ENCODE measurements at regions not wholly inside any gene's neighbourhood (a gene's known extent, or its start where the extent isn't known, plus 50 kb on each side); places are given as distances from the start of the nearest gene placed in this dataset.
"Not testable (repeated sequence)": the region's sequence is repeated elsewhere in the genome, so short reads cannot be mapped to it uniquely, and the experiment has no call there.

- no peak overlapping the region for H3K4me3 ChIP-seq (ENCODE audit: low read length)
- H3K9ac ChIP-seq (ENCODE audit: low read length): no peak overlapping the region
- H3K27me3 ChIP-seq (ENCODE audit: control insufficient read depth, insufficient read depth, low read length): peaks cover 15% of the 10 kb centered on the region
- peaks cover 12% of the 10 kb centered on the region for H3K4me1 ChIP-seq (ENCODE audit: control insufficient read depth, insufficient read depth, low read length)
- H3K9me3 ChIP-seq (ENCODE audit: control insufficient read depth, low read length): no peaks in the 10 kb centered on the region
- no peaks in the 10 kb centered on the region for H3K36me3 ChIP-seq (ENCODE audit: control insufficient read depth, insufficient read depth, low read length)
Observed at GRCh38 chr15:96049323-96049722, 281.2 kb upstream of the NR2F2 start.

- Histone ChIP-seq H3K4me1 (ENCODE audit: control insufficient read depth, insufficient read depth, low read length) (peaks cover 12% of the 10 kb centered on the region), H3K9me3 (ENCODE audit: control insufficient read depth, low read length) (no peaks in the 10 kb centered on the region), H3K27me3 (ENCODE audit: control insufficient read depth, insufficient read depth, low read length) (peaks cover 15% of the 10 kb centered on the region), H3K36me3 (ENCODE audit: control insufficient read depth, insufficient read depth, low read length) (no peaks in the 10 kb centered on the region), H3K9ac (ENCODE audit: low read length) (no peak overlapping the region), H3K4me3 (ENCODE audit: low read length) (no peak overlapping the region)
Observed at GRCh38 chr15:96049766-96050165, 280.7 kb upstream of the NR2F2 start.

- peaks cover 15% of the 10 kb centered on the region for H3K27me3 ChIP-seq (ENCODE audit: control insufficient read depth, insufficient read depth, low read length)
- H3K9me3 ChIP-seq (ENCODE audit: control insufficient read depth, low read length): no peaks in the 10 kb centered on the region
- H3K36me3 ChIP-seq (ENCODE audit: control insufficient read depth, insufficient read depth, low read length): no peaks in the 10 kb centered on the region
- no peak overlapping the region for H3K4me3 ChIP-seq (ENCODE audit: low read length)
- peaks cover 12% of the 10 kb centered on the region for H3K4me1 ChIP-seq (ENCODE audit: control insufficient read depth, insufficient read depth, low read length)
- H3K9ac ChIP-seq (ENCODE audit: low read length): no peak overlapping the region
Observed at GRCh38 chr15:96051598-96051997, 278.9 kb upstream of the NR2F2 start.

- Histone ChIP-seq H3K9ac (ENCODE audit: low read length) (no peak overlapping the region), H3K4me1 (ENCODE audit: control insufficient read depth, insufficient read depth, low read length) (peaks cover 12% of the 10 kb centered on the region), H3K4me3 (ENCODE audit: low read length) (no peak overlapping the region), H3K36me3 (ENCODE audit: control insufficient read depth, insufficient read depth, low read length) (no peaks in the 10 kb centered on the region), H3K9me3 (ENCODE audit: control insufficient read depth, low read length) (no peaks in the 10 kb centered on the region), H3K27me3 (ENCODE audit: control insufficient read depth, insufficient read depth, low read length) (peaks cover 15% of the 10 kb centered on the region)
Observed at GRCh38 chr15:96052154-96052553, 278.3 kb upstream of the NR2F2 start.

- peak overlapping the region; percentile 48 for H3K9ac ChIP-seq (ENCODE audit: low read length)
- H3K36me3 ChIP-seq (ENCODE audit: control insufficient read depth, insufficient read depth, low read length): no peaks in the 10 kb centered on the region
- H3K27me3 ChIP-seq (ENCODE audit: control insufficient read depth, insufficient read depth, low read length): peaks cover 15% of the 10 kb centered on the region
- H3K9me3 ChIP-seq (ENCODE audit: control insufficient read depth, low read length): no peaks in the 10 kb centered on the region
- peaks cover 12% of the 10 kb centered on the region for H3K4me1 ChIP-seq (ENCODE audit: control insufficient read depth, insufficient read depth, low read length)
- no peak overlapping the region for H3K4me3 ChIP-seq (ENCODE audit: low read length)
Observed at GRCh38 chr15:96052572-96053030, 277.9 kb upstream of the NR2F2 start.

GRCh38 chr15:96053031-96053780 is 277.3 kb upstream of the NR2F2 start:
- Histone ChIP-seq H3K9me3 (ENCODE audit: control insufficient read depth, low read length) (no peaks in the 10 kb centered on the region), H3K27me3 (ENCODE audit: control insufficient read depth, insufficient read depth, low read length) (peaks cover 15% of the 10 kb centered on the region), H3K9ac (ENCODE audit: low read length) (peak overlapping the region; percentile 48), H3K4me3 (ENCODE audit: low read length) (peak overlapping the region; percentile 21), H3K4me1 (ENCODE audit: control insufficient read depth, insufficient read depth, low read length) (peaks cover 12% of the 10 kb centered on the region), H3K36me3 (ENCODE audit: control insufficient read depth, insufficient read depth, low read length) (no peaks in the 10 kb centered on the region)

- peaks cover 15% of the 10 kb centered on the region for H3K27me3 ChIP-seq (ENCODE audit: control insufficient read depth, insufficient read depth, low read length)
- H3K4me3 ChIP-seq (ENCODE audit: low read length): no peak overlapping the region
- no peaks in the 10 kb centered on the region for H3K36me3 ChIP-seq (ENCODE audit: control insufficient read depth, insufficient read depth, low read length)
- no peak overlapping the region for H3K9ac ChIP-seq (ENCODE audit: low read length)
- H3K4me1 ChIP-seq (ENCODE audit: control insufficient read depth, insufficient read depth, low read length): peaks cover 12% of the 10 kb centered on the region
- no peaks in the 10 kb centered on the region for H3K9me3 ChIP-seq (ENCODE audit: control insufficient read depth, low read length)
Observed at GRCh38 chr15:96053781-96054428, 276.6 kb upstream of the NR2F2 start.

- no peaks in the 10 kb centered on the region for H3K9me3 ChIP-seq (ENCODE audit: control insufficient read depth, low read length)
- H3K27me3 ChIP-seq (ENCODE audit: control insufficient read depth, insufficient read depth, low read length): peaks cover 15% of the 10 kb centered on the region
- H3K4me3 ChIP-seq (ENCODE audit: low read length): no peak overlapping the region
- H3K36me3 ChIP-seq (ENCODE audit: control insufficient read depth, insufficient read depth, low read length): no peaks in the 10 kb centered on the region
- H3K9ac ChIP-seq (ENCODE audit: low read length): no peak overlapping the region
- H3K4me1 ChIP-seq (ENCODE audit: control insufficient read depth, insufficient read depth, low read length): peaks cover 12% of the 10 kb centered on the region
Observed at GRCh38 chr15:96054621-96055020, 275.9 kb upstream of the NR2F2 start.

- Histone ChIP-seq H3K9me3 (ENCODE audit: control insufficient read depth, low read length) (no peaks in the 10 kb centered on the region), H3K36me3 (ENCODE audit: control insufficient read depth, insufficient read depth, low read length) (no peaks in the 10 kb centered on the region), H3K4me3 (ENCODE audit: low read length) (no peak overlapping the region), H3K4me1 (ENCODE audit: control insufficient read depth, insufficient read depth, low read length) (peaks cover 3% of the 10 kb centered on the region), H3K27me3 (ENCODE audit: control insufficient read depth, insufficient read depth, low read length) (peaks cover 8% of the 10 kb centered on the region), H3K9ac (ENCODE audit: low read length) (no peak overlapping the region)
Observed at GRCh38 chr15:96058103-96058851, 272.2 kb upstream of the NR2F2 start.

GRCh38 chr15:96058852-96059103 is 271.7 kb upstream of the NR2F2 start:
- not testable (repeated sequence) for H3K27me3 ChIP-seq (ENCODE audit: control insufficient read depth, insufficient read depth, low read length); H3K9me3 ChIP-seq (ENCODE audit: control insufficient read depth, low read length); H3K4me1 ChIP-seq (ENCODE audit: control insufficient read depth, insufficient read depth, low read length)

GRCh38 chr15:96060591-96060990 is 269.9 kb upstream of the NR2F2 start:
- not testable (repeated sequence) for H3K9ac ChIP-seq (ENCODE audit: low read length); H3K36me3 ChIP-seq (ENCODE audit: control insufficient read depth, insufficient read depth, low read length); H3K4me1 ChIP-seq (ENCODE audit: control insufficient read depth, insufficient read depth, low read length); H3K9me3 ChIP-seq (ENCODE audit: control insufficient read depth, low read length); H3K4me3 ChIP-seq (ENCODE audit: low read length); H3K27me3 ChIP-seq (ENCODE audit: control insufficient read depth, insufficient read depth, low read length)

More at GRCh38 chr15:96058852-96059103, 271.7 kb upstream of the NR2F2 start:
- not testable (repeated sequence) for H3K36me3 ChIP-seq (ENCODE audit: control insufficient read depth, insufficient read depth, low read length); H3K4me3 ChIP-seq (ENCODE audit: low read length); H3K9ac ChIP-seq (ENCODE audit: low read length)

GRCh38 chr15:96064351-96064756 is 266.1 kb upstream of the NR2F2 start:
- Histone ChIP-seq H3K4me1 (ENCODE audit: control insufficient read depth, insufficient read depth, low read length) (peaks cover 5% of the 10 kb centered on the region), H3K9me3 (ENCODE audit: control insufficient read depth, low read length) (no peaks in the 10 kb centered on the region), H3K9ac (ENCODE audit: low read length) (no peak overlapping the region), H3K27me3 (ENCODE audit: control insufficient read depth, insufficient read depth, low read length) (no peaks in the 10 kb centered on the region), H3K36me3 (ENCODE audit: control insufficient read depth, insufficient read depth, low read length) (no peaks in the 10 kb centered on the region), H3K4me3 (ENCODE audit: low read length) (no peak overlapping the region)

Data from mucosa of stomach (tissue), 1 donor.